Activated CD8-positive, alpha-beta memory T cell treated with anti-CD3 and anti-CD28 coated beads, Interleukin-2, amount 10 ng/mL, durations not matched to agents 7 days and 5 days (primary cell): ENCODE measurements at regions not wholly inside any gene's neighbourhood (a gene's known extent, or its start where the extent isn't known, plus 50 kb on each side); places are given as distances from the start of the nearest gene placed in this dataset.
"Not testable (repeated sequence)": the region's sequence is repeated elsewhere in the genome, so short reads cannot be mapped to it uniquely, and the experiment has no call there.

Experiments
- ATAC-seq: fragments of 150-1000 bp; cut with Tn5 transposase; one replicate; pipeline ENCODE4 v1.10.0; 2021; ENCODE audit warnings: moderate library complexity
- CTCF ChIA-PET: fragments of 350-600 bp; sonication (Branson Sonifier 250); formaldehyde crosslinking; loops from one replicate; lab custom pipeline; 2021; ENCODE audit warnings: antibody characterized with exemption; lab: Charles Lee
- DNase-seq: peaks from one replicate; pipeline ENCODE4 v3.0.0-alpha.2; 2020
- H3K27ac Mint-ChIP-seq: one replicate; pipeline ENCODE4 v1.8.0; 2021; ENCODE audit warnings: mild to moderate bottlenecking, mixed read lengths
- H3K27me3 Mint-ChIP-seq: one replicate; pipeline ENCODE4 v1.8.0; 2021; ENCODE audit warnings: mixed read lengths
- H3K36me3 Mint-ChIP-seq: one replicate; pipeline ENCODE4 v1.8.0; 2021; ENCODE audit warnings: mild to moderate bottlenecking, mixed read lengths
- H3K4me1 Mint-ChIP-seq: one replicate; pipeline ENCODE4 v1.8.0; 2021; ENCODE audit warnings: mixed read lengths
- H3K4me3 Mint-ChIP-seq: one replicate; pipeline ENCODE4 v1.8.0; 2021; ENCODE audit warnings: mild to moderate bottlenecking, moderate library complexity, mixed read lengths
- H3K9me3 Mint-ChIP-seq: one replicate; pipeline ENCODE4 v1.8.0; 2022; ENCODE audit warnings: low read depth, mixed read lengths

GRCh38 chr4:71081192-71081591 lies 87.7 kb downstream of the DCK start:
- DNase-seq (no peak), ATAC-seq (no peak)
- no peaks in the 10 kb centered on the region for H3K4me1 Mint-ChIP-seq
- H3K27me3 Mint-ChIP-seq = no peaks in the 10 kb centered on the region
- H3K4me3 Mint-ChIP-seq = no peak overlapping the region
- CTCF ChIA-PET = no interaction called here
- no peaks in the 10 kb centered on the region for H3K9me3 Mint-ChIP-seq
- no peaks in the 10 kb centered on the region for H3K36me3 Mint-ChIP-seq
- no peak overlapping the region for H3K27ac Mint-ChIP-seq

- Mint-ChIP-seq H3K9me3 (peaks cover 3% of the 10 kb centered on the region), H3K4me3 (no peak overlapping the region), H3K4me1 (peaks cover 10% of the 10 kb centered on the region), H3K27me3 (no peaks in the 10 kb centered on the region), H3K36me3 (peaks cover 18% of the 10 kb centered on the region), H3K27ac (no peak overlapping the region)
- CTCF ChIA-PET = no interaction called here
- no peak for DNase-seq
- ATAC-seq = no peak
Observed at GRCh38 chr4:71093745-71094144, 100.3 kb downstream of the DCK start.

- H3K9me3 Mint-ChIP-seq = peaks cover 3% of the 10 kb centered on the region
- H3K4me3 Mint-ChIP-seq = no peak overlapping the region
- no peaks in the 10 kb centered on the region for H3K27me3 Mint-ChIP-seq
- no peak for DNase-seq
- CTCF ChIA-PET = no interaction called here
- H3K36me3 Mint-ChIP-seq = peaks cover 18% of the 10 kb centered on the region
- ATAC-seq = no peak
- H3K27ac Mint-ChIP-seq = no peak overlapping the region
- H3K4me1 Mint-ChIP-seq = peaks cover 10% of the 10 kb centered on the region
Observed at GRCh38 chr4:71094201-71094600, 100.8 kb downstream of the DCK start.

- Mint-ChIP-seq H3K27me3 (no peaks in the 10 kb centered on the region), H3K27ac (no peak overlapping the region), H3K36me3 (peaks cover 18% of the 10 kb centered on the region), H3K9me3 (peaks cover 3% of the 10 kb centered on the region), H3K4me1 (peaks cover 10% of the 10 kb centered on the region), H3K4me3 (no peak overlapping the region)
- CTCF ChIA-PET = no interaction called here
- DNase-seq (no peak), ATAC-seq (no peak)
Observed at GRCh38 chr4:71095141-71095540, 101.7 kb downstream of the DCK start.

GRCh38 chr4:71095545-71095944 lies 102.1 kb downstream of the DCK start:
- no peak overlapping the region for H3K4me3 Mint-ChIP-seq

GRCh38 chr4:71107726-71108125 lies 114.3 kb downstream of the DCK start:
- Mint-ChIP-seq H3K27me3 (no peaks in the 10 kb centered on the region), H3K4me1 (peaks cover 17% of the 10 kb centered on the region), H3K9me3 (no peaks in the 10 kb centered on the region), H3K27ac (peak overlapping the region; percentile 79), H3K36me3 (no peaks in the 10 kb centered on the region), H3K4me3 (no peak overlapping the region)
- DNase-seq (no peak), ATAC-seq (peak; percentile 42)
- CTCF ChIA-PET = interaction anchor here (1.2 kb wide), 1 partner anchor 13 kb away, joined by 3 read pairs; no protein-coding TSS in a partner anchor

More at GRCh38 chr4:71095545-71095944, 102.1 kb downstream of the DCK start:
- Mint-ChIP-seq H3K36me3 (peaks cover 17% of the 10 kb centered on the region), H3K27ac (peak overlapping the region; percentile 78), H3K4me1 (peaks cover 10% of the 10 kb centered on the region), H3K27me3 (peaks cover under 1% of the 10 kb centered on the region), H3K9me3 (peaks cover 3% of the 10 kb centered on the region)
- CTCF ChIA-PET = no interaction called here
- DNase-seq (no peak), ATAC-seq (peak; percentile 71)

GRCh38 chr4:71110499-71110898 lies 117.0 kb downstream of the DCK start:
- Mint-ChIP-seq H3K9me3 (no peaks in the 10 kb centered on the region), H3K27ac (no peak overlapping the region), H3K27me3 (no peaks in the 10 kb centered on the region), H3K36me3 (no peaks in the 10 kb centered on the region), H3K4me3 (no peak overlapping the region), H3K4me1 (peaks cover 17% of the 10 kb centered on the region)
- CTCF ChIA-PET = no interaction called here
- no peak for DNase-seq
- ATAC-seq = no peak

GRCh38 chr4:71111133-71111532 lies 117.7 kb downstream of the DCK start:
- H3K9me3 Mint-ChIP-seq, CTCF ChIA-PET, H3K36me3 Mint-ChIP-seq, DNase-seq, H3K27me3 Mint-ChIP-seq, H3K4me3 Mint-ChIP-seq, H3K27ac Mint-ChIP-seq, ATAC-seq: not testable (repeated sequence)
- peaks cover 17% of the 10 kb centered on the region for H3K4me1 Mint-ChIP-seq

- H3K4me3 Mint-ChIP-seq = no peak overlapping the region
- ATAC-seq (no peak), DNase-seq (no peak)
- H3K4me1 Mint-ChIP-seq = peaks cover 6% of the 10 kb centered on the region
- H3K27me3 Mint-ChIP-seq = no peaks in the 10 kb centered on the region
- no peak overlapping the region for H3K27ac Mint-ChIP-seq
- H3K36me3 Mint-ChIP-seq = no peaks in the 10 kb centered on the region
- CTCF ChIA-PET = interaction anchor here (1.4 kb wide), 1 partner anchor 10 kb away, joined by 3 read pairs; no protein-coding TSS in a partner anchor
- H3K9me3 Mint-ChIP-seq = no peaks in the 10 kb centered on the region
Observed at GRCh38 chr4:71113294-71113693, 119.8 kb downstream of the DCK start.

- no peaks in the 10 kb centered on the region for H3K4me1 Mint-ChIP-seq
- no peaks in the 10 kb centered on the region for H3K36me3 Mint-ChIP-seq
- CTCF ChIA-PET = interaction anchor here (1.3 kb wide), 1 partner anchor 13 kb away, joined by 3 read pairs; no protein-coding TSS in a partner anchor
- no peak for ATAC-seq
- no peak for DNase-seq
- no peak overlapping the region for H3K4me3 Mint-ChIP-seq
- no peaks in the 10 kb centered on the region for H3K9me3 Mint-ChIP-seq
- H3K27ac Mint-ChIP-seq = no peak overlapping the region
- no peaks in the 10 kb centered on the region for H3K27me3 Mint-ChIP-seq
Observed at GRCh38 chr4:71120831-71121524, 127.5 kb downstream of the DCK start.

GRCh38 chr4:71123951-71124350 lies 130.5 kb downstream of the DCK start:
- no peak overlapping the region for H3K4me3 Mint-ChIP-seq
- H3K27me3 Mint-ChIP-seq = peaks cover 2% of the 10 kb centered on the region
- H3K4me1 Mint-ChIP-seq = peaks cover 2% of the 10 kb centered on the region
- H3K36me3 Mint-ChIP-seq = no peaks in the 10 kb centered on the region
- no peak for ATAC-seq
- H3K27ac Mint-ChIP-seq = no peak overlapping the region
- H3K9me3 Mint-ChIP-seq = peaks cover 3% of the 10 kb centered on the region
- CTCF ChIA-PET = interaction anchor here (0.6 to 1.1 kb wide), 2 partner anchors 11 to 295 kb away, joined by 3 read pairs; no protein-coding TSS in a partner anchor
- DNase-seq = no peak

GRCh38 chr4:71125137-71125536 lies 131.7 kb downstream of the DCK start:
- no peak for DNase-seq
- peaks cover 3% of the 10 kb centered on the region for H3K27me3 Mint-ChIP-seq
- peaks cover 2% of the 10 kb centered on the region for H3K4me1 Mint-ChIP-seq
- CTCF ChIA-PET = no interaction called here
- H3K9me3 Mint-ChIP-seq = peaks cover 3% of the 10 kb centered on the region
- ATAC-seq = no peak
- no peak overlapping the region for H3K4me3 Mint-ChIP-seq
- no peaks in the 10 kb centered on the region for H3K36me3 Mint-ChIP-seq
- no peak overlapping the region for H3K27ac Mint-ChIP-seq

- Mint-ChIP-seq H3K9me3 (peaks cover 3% of the 10 kb centered on the region), H3K36me3 (no peaks in the 10 kb centered on the region), H3K27ac (no peak overlapping the region), H3K4me1 (peaks cover 2% of the 10 kb centered on the region), H3K27me3 (peaks cover 3% of the 10 kb centered on the region), H3K4me3 (no peak overlapping the region)
- DNase-seq (no peak), ATAC-seq (no peak)
- CTCF ChIA-PET = no interaction called here
Observed at GRCh38 chr4:71126719-71127118, 133.3 kb downstream of the DCK start.

GRCh38 chr4:71130827-71131603 lies 137.6 kb downstream of the DCK start:
- no peaks in the 10 kb centered on the region for H3K36me3 Mint-ChIP-seq
- no peak overlapping the region for H3K4me3 Mint-ChIP-seq
- DNase-seq (no peak), ATAC-seq (no peak)
- CTCF ChIA-PET = no interaction called here
- H3K27ac Mint-ChIP-seq = no peak overlapping the region
- peaks cover 3% of the 10 kb centered on the region for H3K27me3 Mint-ChIP-seq
- peaks cover 3% of the 10 kb centered on the region for H3K9me3 Mint-ChIP-seq
- H3K4me1 Mint-ChIP-seq = peaks cover 2% of the 10 kb centered on the region
